NCI-H526 treated with DMSO at 0.1 percent for 48 hours (cell line): ENCODE measurements at regions not wholly inside any gene's neighbourhood (a gene's known extent, or its start where the extent isn't known, plus 50 kb on each side); places are given as distances from the start of the nearest gene placed in this dataset.

Experiments
- DNase-seq: peaks from one replicate; lab custom pipeline; 2025; lab: John Stamatoyannopoulos, UW

GRCh38 chr14:96617635-96618034, 115.5 kb downstream of the PAPOLA start:
- DNase-seq, result no peak

GRCh38 chr14:96622926-96623325, 120.7 kb downstream of the PAPOLA start:
- no peak for DNase-seq

GRCh38 chr14:96623676-96624484, 121.7 kb downstream of the PAPOLA start:
- no peak for DNase-seq

- DNase-seq, result no peak
Observed at GRCh38 chr14:96624661-96625425, 122.7 kb downstream of the PAPOLA start.

- DNase-seq, result no peak
Observed at GRCh38 chr14:96625426-96625985, 123.3 kb downstream of the PAPOLA start.

- DNase-seq, result no peak
Observed at GRCh38 chr14:96626121-96626768, 124.1 kb downstream of the PAPOLA start.

GRCh38 chr14:96626916-96627315, 124.7 kb downstream of the PAPOLA start:
- DNase-seq, result no peak

GRCh38 chr14:96627386-96627785, 125.2 kb downstream of the PAPOLA start:
- DNase-seq, result no peak

GRCh38 chr14:96627811-96628775, 125.9 kb downstream of the PAPOLA start:
- DNase-seq, result no peak

- DNase-seq, result no peak
Observed at GRCh38 chr14:96629082-96629481, 126.9 kb downstream of the PAPOLA start.

GRCh38 chr14:96629558-96630222, 127.5 kb downstream of the PAPOLA start:
- DNase-seq, result no peak

GRCh38 chr14:96630281-96630680, 128.1 kb downstream of the PAPOLA start:
- no peak for DNase-seq

- DNase-seq, result no peak
Observed at GRCh38 chr14:96631030-96631429, 128.8 kb downstream of the PAPOLA start.

GRCh38 chr14:96631621-96632362, 129.6 kb downstream of the PAPOLA start:
- no peak for DNase-seq

GRCh38 chr14:96632363-96632758, 130.2 kb downstream of the PAPOLA start:
- DNase-seq, result no peak

- no peak for DNase-seq
Observed at GRCh38 chr14:96633096-96633495, 130.9 kb downstream of the PAPOLA start.

- DNase-seq, result no peak
Observed at GRCh38 chr14:96634481-96634880, 132.3 kb downstream of the PAPOLA start.

GRCh38 chr14:96634896-96635295, 132.7 kb downstream of the PAPOLA start:
- no peak for DNase-seq

GRCh38 chr14:96635850-96636249, 133.7 kb downstream of the PAPOLA start:
- no peak for DNase-seq

- no peak for DNase-seq
Observed at GRCh38 chr14:96637521-96637920, 135.3 kb downstream of the PAPOLA start.
